ENCODE measurements at regions not wholly inside any gene's neighbourhood (a gene's known extent, or its start where the extent isn't known, plus 50 kb on each side); places are given as distances from the start of the nearest gene placed in this dataset.

DNA sequence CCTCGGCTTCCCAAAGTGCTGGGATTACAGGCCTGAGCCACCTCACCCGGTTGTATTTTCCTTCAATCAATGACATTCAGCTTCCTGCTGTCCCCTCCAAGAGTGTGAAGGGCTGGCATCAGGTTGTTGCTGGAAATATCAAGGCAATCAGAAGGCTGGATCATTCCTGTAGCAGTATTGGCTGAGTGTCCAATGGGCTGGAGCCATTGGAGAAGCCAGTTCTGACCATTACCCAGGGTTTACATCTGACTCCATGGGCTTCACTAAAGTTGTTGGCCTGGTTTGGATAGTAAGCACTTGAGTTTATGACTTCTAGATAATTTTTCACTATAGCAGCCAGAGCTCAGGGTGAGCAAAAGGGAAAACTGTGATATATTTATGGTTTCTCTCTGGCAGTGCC is 137.0 kb downstream of the DLEU7 start:
- intact Hi-C loops (cut with DNase I) = no loop called here
- no peak for DNase-seq (ENCODE audit: low spot score)

GRCh38 chr13:50707628-50708027 is 135.9 kb downstream of the DLEU7 start:
- intact Hi-C loops (cut with DNase I) = no loop called here
- no peak for DNase-seq (ENCODE audit: low spot score)

DNA sequence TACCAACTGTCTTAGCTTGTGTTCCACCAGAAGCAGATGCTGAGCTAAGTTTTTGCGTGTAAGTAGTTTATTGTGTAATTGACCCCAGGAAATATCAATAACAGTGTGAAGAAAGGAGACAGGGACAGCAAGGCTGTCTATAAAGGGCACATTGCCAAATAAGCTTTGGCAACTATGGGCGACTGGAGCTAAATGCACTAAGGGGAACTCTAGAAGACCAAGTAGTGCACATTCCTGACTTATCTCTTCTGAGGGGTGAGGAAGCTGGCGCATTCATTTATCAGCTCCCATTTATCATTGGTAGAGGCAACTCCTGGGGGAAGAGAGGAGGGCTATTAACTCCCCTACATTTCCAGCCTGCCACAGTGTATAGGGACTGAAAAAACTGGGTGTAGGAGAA is 135.0 kb downstream of the DLEU7 start:
- DNase-seq (ENCODE audit: low spot score) = no peak
- intact Hi-C loops (cut with DNase I) = no loop called here

DNA sequence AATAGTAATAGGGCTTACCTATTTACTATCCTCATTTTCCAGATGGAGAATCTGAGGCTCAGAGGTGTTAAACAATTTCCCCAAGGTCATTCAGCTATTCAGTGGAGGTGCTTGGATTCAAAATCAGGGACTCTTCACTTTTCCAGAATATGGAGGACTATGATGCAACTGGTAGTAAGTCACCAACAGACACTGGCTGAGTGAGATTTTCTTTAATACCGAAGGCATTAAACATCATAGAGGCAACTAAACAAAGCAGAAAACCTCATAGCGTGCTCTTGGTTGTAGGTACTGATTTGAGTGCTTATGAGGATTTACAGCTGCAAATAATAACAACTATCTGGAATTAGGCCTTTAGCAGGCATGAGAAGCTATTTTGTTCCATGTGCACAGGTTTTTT is 134.4 kb downstream of the DLEU7 start:
- DNase-seq (ENCODE audit: low spot score) = no peak
- intact Hi-C loops (cut with DNase I) = no loop called here

DNA sequence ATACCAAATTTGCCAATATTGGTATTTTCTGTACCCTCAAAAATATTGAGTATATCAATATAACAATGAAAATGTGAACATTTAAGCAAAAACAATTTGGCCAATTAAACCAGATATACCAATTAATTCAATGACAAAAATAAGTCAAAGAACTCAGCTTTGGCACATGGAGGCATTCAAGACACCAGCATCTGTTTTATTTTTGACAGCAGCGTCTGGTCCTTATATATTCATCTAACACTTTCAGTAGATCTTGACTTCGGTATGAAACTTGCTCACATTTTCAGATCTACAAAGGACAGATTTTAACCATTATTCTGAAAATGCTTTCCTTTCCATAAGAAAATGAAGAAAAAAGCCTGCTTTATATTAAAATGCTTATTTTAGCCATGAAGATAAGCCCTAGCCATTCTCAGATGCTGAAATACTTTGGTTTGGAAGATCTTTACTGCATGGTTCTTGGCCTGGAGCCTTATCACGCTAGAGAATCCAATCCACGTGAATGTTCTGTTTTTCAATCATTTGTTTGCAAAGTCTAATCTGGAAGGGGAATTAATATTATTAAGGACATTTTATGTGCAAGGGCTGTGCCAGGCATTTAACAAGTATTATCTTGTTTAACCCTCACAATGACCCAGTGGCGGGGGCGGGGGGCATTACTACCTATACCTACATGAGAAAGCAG is 132.2 kb downstream of the DLEU7 start:
- intact Hi-C loops (cut with DNase I) = no loop called here
- DNase-seq (ENCODE audit: low spot score) = no peak

DNA sequence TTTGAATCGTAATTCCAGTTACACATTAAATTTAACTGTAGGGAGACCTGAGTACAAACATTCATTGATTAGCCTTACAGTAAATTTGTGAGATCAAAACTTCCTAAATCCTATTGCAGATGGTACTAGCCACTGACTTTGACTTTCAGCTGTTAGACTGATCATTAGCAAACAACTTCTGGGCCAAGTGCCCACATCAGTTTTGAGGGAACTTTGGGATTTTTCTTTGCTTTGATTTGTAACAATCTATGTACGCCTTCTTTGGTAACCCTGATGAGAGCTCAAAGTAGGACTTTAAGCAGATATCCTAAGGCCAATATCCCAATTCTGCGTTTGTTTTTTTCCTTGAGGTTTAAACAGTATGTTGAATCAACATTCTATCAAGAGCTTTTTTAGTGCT is 131.5 kb downstream of the DLEU7 start:
- intact Hi-C loops (cut with DNase I) = no loop called here
- no peak for DNase-seq (ENCODE audit: low spot score)

DNA sequence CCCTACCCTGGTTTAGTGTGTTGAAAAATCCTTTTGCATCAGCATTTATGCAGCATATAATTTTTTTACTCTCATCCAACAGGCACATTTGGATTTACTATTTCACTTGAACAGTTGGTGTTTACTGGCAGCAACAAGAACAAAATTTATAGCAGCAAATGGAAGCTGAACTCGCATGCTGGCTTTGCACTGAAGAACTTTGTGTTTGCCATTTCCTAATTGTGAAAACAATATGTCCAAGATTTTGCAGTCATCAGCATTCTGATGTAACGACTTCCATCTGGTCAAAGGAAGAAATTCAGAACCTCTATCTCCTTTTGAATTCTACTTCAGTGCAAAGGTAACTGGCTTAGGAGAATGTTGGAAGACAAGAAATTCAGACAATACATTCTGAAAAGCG is 131.0 kb downstream of the DLEU7 start:
- no peak for DNase-seq (ENCODE audit: low spot score)
- intact Hi-C loops (cut with DNase I) = no loop called here

GRCh38 chr13:50712881-50713280 is 130.6 kb downstream of the DLEU7 start:
- intact Hi-C loops (cut with DNase I) = no loop called here

GRCh38 chr13:50713523-50714248 is 129.8 kb downstream of the DLEU7 start:
- DNase-seq (ENCODE audit: low spot score) = no peak
- intact Hi-C loops (cut with DNase I) = no loop called here

More at GRCh38 chr13:50712881-50713280, 130.6 kb downstream of the DLEU7 start:
- DNase-seq (ENCODE audit: low spot score) = no peak

DNA sequence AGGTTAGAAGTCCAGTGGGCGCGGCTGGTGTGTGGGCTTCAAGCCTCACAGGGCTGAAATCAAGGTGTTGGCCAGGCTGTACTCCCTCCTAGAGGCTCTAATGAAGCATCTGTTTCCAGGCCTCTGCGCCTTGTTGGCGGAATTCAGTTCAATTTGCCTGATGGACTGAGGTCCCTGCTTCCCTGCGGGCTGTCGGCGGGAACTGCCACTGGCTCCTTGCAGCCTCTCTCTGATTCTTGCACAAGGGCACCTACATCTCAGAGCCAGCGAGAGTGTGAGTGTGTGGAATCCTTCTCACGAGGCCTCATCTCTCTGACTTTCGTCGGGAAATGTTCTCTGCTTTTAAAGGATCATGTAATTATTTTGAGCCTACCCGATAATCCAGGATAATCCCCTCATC is 128.6 kb downstream of the DLEU7 start:
- intact Hi-C loops (cut with DNase I) = no loop called here
- DNase-seq (ENCODE audit: low spot score) = no peak

DNA sequence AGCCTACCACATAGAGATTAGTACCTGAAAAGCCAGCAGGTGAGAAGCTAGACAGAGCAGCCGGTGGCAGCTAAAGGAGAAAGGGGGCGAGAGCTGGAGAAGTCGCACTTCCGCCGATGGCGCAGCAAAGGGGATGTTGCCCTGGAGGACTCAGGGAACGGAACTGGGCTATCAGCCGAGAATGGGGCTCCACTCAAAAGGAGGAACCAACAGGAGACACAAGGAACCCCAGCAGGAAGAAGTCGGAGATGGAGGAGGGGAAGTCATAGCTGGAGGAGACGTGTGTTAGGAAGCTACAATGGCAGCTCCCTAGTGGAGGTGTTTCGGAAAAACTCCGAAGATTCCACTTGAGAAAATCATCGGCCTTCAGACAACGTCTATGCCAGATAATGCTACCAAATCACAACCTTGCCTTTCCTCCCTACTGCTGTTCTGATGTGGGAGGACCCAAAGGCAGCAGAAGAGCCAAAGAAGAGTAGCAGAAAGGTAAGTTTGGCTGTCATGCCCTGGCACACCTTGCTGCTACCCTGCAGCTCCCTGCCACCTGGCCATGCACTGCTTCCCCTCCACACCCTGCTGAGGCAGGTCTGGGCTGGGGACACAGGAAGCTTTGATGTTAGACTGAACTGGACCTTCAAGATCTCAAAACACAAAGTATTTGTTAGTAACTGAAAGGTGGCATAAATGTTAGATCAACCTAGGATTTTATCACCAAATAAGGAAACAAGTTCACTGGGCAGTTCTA is 127.9 kb downstream of the DLEU7 start:
- DNase-seq (ENCODE audit: low spot score) = no peak
- intact Hi-C loops (cut with DNase I) = no loop called here

DNA sequence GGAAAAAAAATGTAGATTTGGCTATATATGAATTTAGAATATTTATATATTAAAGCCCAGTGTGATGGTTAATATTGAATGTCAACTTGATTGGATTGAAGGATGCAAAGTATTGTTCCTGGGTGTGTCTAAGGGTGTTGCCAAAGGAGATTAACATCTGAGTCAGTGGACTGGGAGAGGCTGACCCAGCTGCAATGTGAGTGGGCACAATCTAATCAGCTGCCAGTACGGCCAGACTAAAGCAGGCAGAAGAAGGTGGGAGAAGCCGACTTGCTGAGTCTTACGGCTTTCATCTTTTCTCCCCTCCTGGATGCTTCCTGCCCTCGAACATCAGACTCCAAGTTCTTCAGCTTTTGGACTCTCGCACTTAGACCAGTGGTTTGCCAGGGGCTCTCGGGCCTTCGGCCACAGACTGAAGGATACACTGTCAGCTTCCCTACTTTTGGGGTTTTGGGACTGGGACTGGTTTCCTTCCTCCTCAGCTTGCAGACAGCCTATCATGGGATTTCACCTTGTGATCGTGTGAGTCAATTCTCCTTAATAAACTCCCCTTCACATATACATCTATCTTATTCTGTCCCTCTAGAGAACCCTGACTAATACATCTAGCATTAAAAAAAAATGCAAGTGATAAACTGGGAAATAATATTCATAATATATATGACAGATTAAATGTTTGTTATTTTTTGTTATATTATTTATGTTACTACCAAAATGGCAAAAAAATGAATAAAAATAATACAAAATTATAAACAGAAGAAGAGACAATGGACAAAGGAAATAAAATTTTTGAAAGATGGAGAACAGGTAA is 122.4 kb downstream of the DLEU7 start:
- intact Hi-C loops (cut with DNase I) = no loop called here
- no peak for DNase-seq (ENCODE audit: low spot score)

- intact Hi-C loops (cut with DNase I) = no loop called here
- no peak for DNase-seq (ENCODE audit: low spot score)
Observed at GRCh38 chr13:50721672-50721992, 121.9 kb downstream of the DLEU7 start.

DNA sequence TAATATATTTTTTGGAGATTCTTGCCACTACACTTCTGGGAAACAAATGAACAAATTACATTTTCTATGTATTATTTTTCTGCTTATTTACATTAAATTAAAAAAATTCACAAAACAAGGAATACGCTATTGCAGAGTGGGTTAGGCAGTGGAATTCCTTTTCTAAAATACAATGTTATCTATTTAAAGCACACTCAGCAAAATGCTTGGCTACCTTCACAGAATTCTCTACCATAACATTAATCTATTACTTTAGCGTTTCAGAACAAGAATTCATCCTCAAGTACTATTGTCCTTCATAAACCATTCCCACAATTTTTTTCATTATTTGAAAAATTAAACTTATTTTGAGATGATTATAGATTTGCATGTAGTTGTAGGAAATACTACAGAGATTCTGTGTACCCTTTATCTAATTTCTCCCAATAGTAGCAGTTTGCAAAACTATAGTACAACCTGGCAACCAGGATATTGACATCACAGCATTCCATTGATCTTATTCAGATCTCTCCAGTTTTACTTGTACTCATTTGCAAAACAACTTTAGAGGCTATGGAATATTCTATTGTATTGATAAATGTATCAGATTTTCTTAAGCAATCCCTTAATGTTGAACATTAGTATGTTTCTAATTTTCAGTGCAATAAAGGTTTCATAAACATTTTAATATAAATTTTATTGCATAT is 120.9 kb downstream of the DLEU7 start:
- no peak for DNase-seq (ENCODE audit: low spot score)
- intact Hi-C loops (cut with DNase I) = no loop called here

- intact Hi-C loops (cut with DNase I) = no loop called here
- DNase-seq (ENCODE audit: low spot score) = no peak
Observed at GRCh38 chr13:50724438-50724837, 119.1 kb downstream of the DLEU7 start.

GRCh38 chr13:50724913-50725312 is 118.6 kb downstream of the DLEU7 start:
- DNase-seq (ENCODE audit: low spot score) = no peak
- intact Hi-C loops (cut with DNase I) = no loop called here

DNA sequence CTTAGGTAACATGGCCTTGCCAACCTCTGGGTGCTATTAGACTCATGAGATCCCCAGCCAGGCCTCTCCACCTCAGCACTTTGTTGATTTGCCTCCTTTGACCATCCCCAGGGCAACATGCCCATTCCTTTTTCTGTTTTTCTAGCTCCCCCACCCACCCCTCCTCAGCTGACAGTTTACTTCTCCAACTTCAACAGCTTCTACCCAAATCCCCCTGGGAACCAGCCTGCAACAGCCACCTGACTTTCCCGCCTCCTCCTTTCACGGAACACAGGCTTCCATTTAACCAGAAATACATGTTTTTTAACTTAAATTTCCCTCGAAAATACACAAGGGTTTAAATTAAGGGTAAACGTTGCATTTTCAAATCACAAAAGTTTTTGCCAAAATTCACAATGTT is 117.3 kb downstream of the DLEU7 start:
- DNase-seq (ENCODE audit: low spot score) = no peak
- intact Hi-C loops (cut with DNase I) = no loop called here

DNA sequence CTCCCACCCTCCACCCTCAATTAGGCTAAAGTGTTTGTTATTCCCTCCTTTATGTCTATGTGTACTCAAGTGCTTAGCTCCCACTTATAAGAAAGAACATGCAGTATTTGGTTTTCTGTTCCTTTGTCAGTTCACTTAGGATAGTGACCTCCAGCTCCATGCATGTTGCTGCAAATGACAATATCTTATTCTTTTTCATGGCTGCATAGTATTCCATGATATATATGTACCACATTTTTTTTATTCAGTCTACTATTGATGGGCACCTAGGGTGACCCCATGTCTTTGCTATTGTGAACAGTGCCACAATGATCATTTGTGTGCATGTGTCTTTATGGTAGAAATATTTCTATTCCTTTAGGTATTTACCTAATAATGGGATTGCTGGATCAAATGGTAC is 114.3 kb downstream of the DLEU7 start:
- intact Hi-C loops (cut with DNase I) = no loop called here
- no peak for DNase-seq (ENCODE audit: low spot score)

Data from posterior vena cava (tissue), 2 donors.